ENCODE measurements at regions not wholly inside any gene's neighbourhood (a gene's known extent, or its start where the extent isn't known, plus 50 kb on each side); places are given as distances from the start of the nearest gene placed in this dataset.

GRCh38 chr9:97787551-97787950 is 65.5 kb upstream of the FOXE1 start:
- TF ChIP-seq, protein P1, sequence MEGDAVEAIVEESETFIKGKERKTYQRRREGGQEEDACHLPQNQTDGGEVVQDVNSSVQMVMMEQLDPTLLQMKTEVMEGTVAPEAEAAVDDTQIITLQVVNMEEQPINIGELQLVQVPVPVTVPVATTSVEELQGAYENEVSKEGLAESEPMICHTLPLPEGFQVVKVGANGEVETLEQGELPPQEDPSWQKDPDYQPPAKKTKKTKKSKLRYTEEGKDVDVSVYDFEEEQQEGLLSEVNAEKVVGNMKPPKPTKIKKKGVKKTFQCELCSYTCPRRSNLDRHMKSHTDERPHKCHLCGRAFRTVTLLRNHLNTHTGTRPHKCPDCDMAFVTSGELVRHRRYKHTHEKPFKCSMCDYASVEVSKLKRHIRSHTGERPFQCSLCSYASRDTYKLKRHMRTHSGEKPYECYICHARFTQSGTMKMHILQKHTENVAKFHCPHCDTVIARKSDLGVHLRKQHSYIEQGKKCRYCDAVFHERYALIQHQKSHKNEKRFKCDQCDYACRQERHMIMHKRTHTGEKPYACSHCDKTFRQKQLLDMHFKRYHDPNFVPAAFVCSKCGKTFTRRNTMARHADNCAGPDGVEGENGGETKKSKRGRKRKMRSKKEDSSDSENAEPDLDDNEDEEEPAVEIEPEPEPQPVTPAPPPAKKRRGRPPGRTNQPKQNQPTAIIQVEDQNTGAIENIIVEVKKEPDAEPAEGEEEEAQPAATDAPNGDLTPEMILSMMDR (conservative IDR thresholded peaks at IDR 0.05): no peak
- no peak for TF ChIP-seq ZFX (IDR thresholded peaks at IDR 0.05)

All from C4-2B (cell line).